ENCODE measurements at regions not wholly inside any gene's neighbourhood (a gene's known extent, or its start where the extent isn't known, plus 50 kb on each side); places are given as distances from the start of the nearest gene placed in this dataset.
"Not testable (repeated sequence)": the region's sequence is repeated elsewhere in the genome, so short reads cannot be mapped to it uniquely, and the experiment has no call there.

- 69 to 76% (median 72%) methylated on average over 3 of the region's 3 CpGs for WGBS, 3 donors
- ATAC-seq: no peak
- H3K9me3 ChIP-seq: no peaks in the 10 kb centered on the region
- intact Hi-C loops (cut with DNase I): no loop called here
- no peaks in the 10 kb centered on the region for H3K4me1 ChIP-seq
- DNase-seq: no peak
- no peaks in the 10 kb centered on the region for H3K36me3 ChIP-seq (ENCODE audit: insufficient read depth in 1 of 2, low read depth in 1 of 2)
- H3K27me3 ChIP-seq (ENCODE audit: insufficient read depth in 3 of 3, low read length in 2 of 3): no peaks in the 10 kb centered on the region
- H3K4me3 ChIP-seq: no peak overlapping the region
- no peak overlapping the region for H3K27ac ChIP-seq
- TF ChIP-seq, protein P1, sequence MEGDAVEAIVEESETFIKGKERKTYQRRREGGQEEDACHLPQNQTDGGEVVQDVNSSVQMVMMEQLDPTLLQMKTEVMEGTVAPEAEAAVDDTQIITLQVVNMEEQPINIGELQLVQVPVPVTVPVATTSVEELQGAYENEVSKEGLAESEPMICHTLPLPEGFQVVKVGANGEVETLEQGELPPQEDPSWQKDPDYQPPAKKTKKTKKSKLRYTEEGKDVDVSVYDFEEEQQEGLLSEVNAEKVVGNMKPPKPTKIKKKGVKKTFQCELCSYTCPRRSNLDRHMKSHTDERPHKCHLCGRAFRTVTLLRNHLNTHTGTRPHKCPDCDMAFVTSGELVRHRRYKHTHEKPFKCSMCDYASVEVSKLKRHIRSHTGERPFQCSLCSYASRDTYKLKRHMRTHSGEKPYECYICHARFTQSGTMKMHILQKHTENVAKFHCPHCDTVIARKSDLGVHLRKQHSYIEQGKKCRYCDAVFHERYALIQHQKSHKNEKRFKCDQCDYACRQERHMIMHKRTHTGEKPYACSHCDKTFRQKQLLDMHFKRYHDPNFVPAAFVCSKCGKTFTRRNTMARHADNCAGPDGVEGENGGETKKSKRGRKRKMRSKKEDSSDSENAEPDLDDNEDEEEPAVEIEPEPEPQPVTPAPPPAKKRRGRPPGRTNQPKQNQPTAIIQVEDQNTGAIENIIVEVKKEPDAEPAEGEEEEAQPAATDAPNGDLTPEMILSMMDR (IDR thresholded peaks at IDR 0.05): no peak
These were observed 384.5 kb downstream of the GPAT3 start for GRCh38 chr4:83920375-83920774.

GRCh38 chr4:83917572-83917971 is 381.7 kb downstream of the GPAT3 start:
- Histone ChIP-seq H3K27me3 (ENCODE audit: insufficient read depth in 3 of 3, low read length in 2 of 3) (no peaks in the 10 kb centered on the region), H3K4me3 (no peak overlapping the region), H3K4me1 (no peaks in the 10 kb centered on the region), H3K36me3 (ENCODE audit: insufficient read depth in 1 of 2, low read depth in 1 of 2) (no peaks in the 10 kb centered on the region), H3K9me3 (no peaks in the 10 kb centered on the region), H3K27ac (no peak overlapping the region)
- ATAC-seq (no peak), DNase-seq (no peak)
- 80 to 83% (median 83%) methylated on average over 8 of the region's 8 CpGs for WGBS, 3 donors
- intact Hi-C loops (cut with DNase I): no loop called here
- TF ChIP-seq, protein P1 (IDR thresholded peaks at IDR 0.05): no peak

GRCh38 chr4:83910693-83911092 is 374.8 kb downstream of the GPAT3 start:
- DNase-seq: no peak
- intact Hi-C loops (cut with DNase I): no loop called here
- TF ChIP-seq, protein P1 (IDR thresholded peaks at IDR 0.05): no peak

DNA sequence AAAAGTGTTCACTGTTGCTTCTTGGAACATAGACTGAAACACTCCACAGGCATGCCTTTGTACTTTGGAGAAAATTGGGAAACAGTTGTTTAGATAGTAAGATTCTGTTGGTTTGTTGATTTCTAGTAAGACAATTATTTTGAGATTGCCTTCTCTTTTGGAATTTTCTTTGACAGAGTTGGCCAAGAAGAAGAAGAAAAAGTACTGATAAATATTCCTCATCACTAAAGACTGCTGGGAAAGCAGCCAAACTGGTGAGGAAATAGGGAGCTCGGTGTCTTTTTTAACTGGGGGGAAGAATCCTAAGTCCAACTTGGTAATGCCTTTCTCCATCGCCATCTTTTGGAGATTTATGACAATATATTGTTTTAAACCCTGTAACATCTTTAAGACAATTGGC is 370.7 kb downstream of the GPAT3 start:
- TF ChIP-seq, protein P1 (IDR thresholded peaks at IDR 0.05): no peak
- Histone ChIP-seq H3K4me1 (no peaks in the 10 kb centered on the region), H3K27me3 (ENCODE audit: insufficient read depth in 3 of 3, low read length in 2 of 3) (no peaks in the 10 kb centered on the region), H3K4me3 (no peak overlapping the region), H3K36me3 (ENCODE audit: insufficient read depth in 1 of 2, low read depth in 1 of 2) (no peaks in the 10 kb centered on the region), H3K9me3 (no peaks in the 10 kb centered on the region), H3K27ac (no peak overlapping the region)
- intact Hi-C loops (cut with DNase I): no loop called here
- DNase-seq (no peak), ATAC-seq (no peak)
- WGBS, 3 donors: 18 to 34% (median 18%) methylated on average over 2 of the region's 2 CpGs

More at GRCh38 chr4:83910693-83911092, 374.8 kb downstream of the GPAT3 start:
- 16 to 22% (median 21%) methylated on average over 1 of the region's 1 CpG for WGBS, 3 donors
- ATAC-seq: no peak
- Histone ChIP-seq H3K27me3 (ENCODE audit: insufficient read depth in 3 of 3, low read length in 2 of 3) (no peaks in the 10 kb centered on the region), H3K27ac (no peak overlapping the region), H3K9me3 (no peaks in the 10 kb centered on the region), H3K4me1 (no peaks in the 10 kb centered on the region), H3K36me3 (ENCODE audit: insufficient read depth in 1 of 2, low read depth in 1 of 2) (no peaks in the 10 kb centered on the region), H3K4me3 (no peak overlapping the region)

DNA sequence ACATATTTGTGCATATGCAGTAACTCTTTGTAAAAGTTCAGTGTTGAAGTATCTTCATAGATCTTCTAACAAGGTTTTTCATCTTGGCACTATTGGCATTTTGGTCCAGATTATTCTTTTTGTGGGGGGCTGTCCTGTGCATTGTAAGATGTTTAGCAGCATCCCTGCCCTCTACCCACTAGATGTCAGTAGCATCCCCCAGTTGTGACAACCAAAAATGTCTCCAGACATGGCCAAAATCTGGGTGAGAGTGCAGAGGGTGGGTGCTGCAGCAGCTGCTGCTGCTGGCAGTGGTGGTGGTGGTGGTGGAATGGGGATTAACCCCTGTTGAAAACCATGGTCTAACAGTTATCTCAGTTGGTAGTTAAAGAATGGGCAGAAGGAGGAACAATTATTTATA is 370.0 kb downstream of the GPAT3 start:
- intact Hi-C loops (cut with DNase I): no loop called here
- ATAC-seq: no peak

DNA sequence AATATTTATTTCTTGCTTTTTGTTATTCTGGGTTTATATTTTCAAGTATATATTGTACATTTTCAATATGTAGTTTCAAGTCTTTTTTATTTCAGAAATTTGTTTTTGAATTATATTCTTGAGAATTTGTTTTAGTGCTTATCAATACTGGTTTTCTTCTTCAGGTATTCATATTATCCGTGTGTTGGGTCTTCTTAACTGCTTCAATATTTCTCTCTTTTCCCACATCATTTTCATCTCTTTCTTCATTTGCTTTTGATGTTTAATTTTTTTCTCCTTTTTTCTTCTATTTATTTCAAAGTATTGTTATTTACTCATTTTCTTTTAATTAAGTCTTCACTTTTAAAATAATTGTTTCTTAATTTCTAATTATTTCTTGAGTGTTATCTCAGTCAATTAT is 367.8 kb downstream of the GPAT3 start:
- intact Hi-C loops (cut with DNase I); ATAC-seq; H3K9me3 ChIP-seq; H3K36me3 ChIP-seq (ENCODE audit: insufficient read depth in 1 of 2, low read depth in 1 of 2); H3K4me1 ChIP-seq; DNase-seq; H3K27me3 ChIP-seq (ENCODE audit: insufficient read depth in 3 of 3, low read length in 2 of 3); H3K4me3 ChIP-seq; H3K27ac ChIP-seq: not testable (repeated sequence)
- 0 to 56% (median 42%) methylated on average over 1 of the region's 1 CpG for WGBS, 3 donors

More for the DNA sequence above, 370.0 kb downstream of the GPAT3 start:
- no peaks in the 10 kb centered on the region for H3K9me3 ChIP-seq
- no peaks in the 10 kb centered on the region for H3K36me3 ChIP-seq (ENCODE audit: insufficient read depth in 1 of 2, low read depth in 1 of 2)
- no peaks in the 10 kb centered on the region for H3K4me1 ChIP-seq
- H3K4me3 ChIP-seq: no peak overlapping the region
- TF ChIP-seq, protein P1 (IDR thresholded peaks at IDR 0.05): no peak
- H3K27me3 ChIP-seq (ENCODE audit: insufficient read depth in 3 of 3, low read length in 2 of 3): no peaks in the 10 kb centered on the region
- DNase-seq: no peak
- H3K27ac ChIP-seq: no peak overlapping the region

Data from psoas muscle (tissue), 7 donors.